GM23338 (cell line): ENCODE measurements at regions not wholly inside any gene's neighbourhood (a gene's known extent, or its start where the extent isn't known, plus 50 kb on each side); places are given as distances from the start of the nearest gene placed in this dataset.

Experiments used
- ATAC-seq: fragments of 200-7000 bp; cut with Tn5 transposase; 3 replicates; pipeline ENCODE4 v1.9.1; 2020
- DNase-seq: peaks from one replicate; pipeline ENCODE4 v3.0.0-alpha.2; 2015; ENCODE audit warnings: low spot score
- H2AFZ ChIP-seq: fragments of 200-600 bp; sonication (generic); 2 replicates; pipeline ENCODE4 v1.8.0; 2016; ENCODE audit warnings: antibody characterized with exemption, mild to moderate bottlenecking, moderate library complexity
- H3F3A ChIP-seq: fragments of 200-600 bp; sonication (generic); replicated peaks from 2 replicates; pipeline ENCODE4 v1.8.0; 2017; ENCODE audit warnings: antibody characterized with exemption, mixed run types, low read depth
- H3K27ac ChIP-seq: fragments of 200-600 bp; sonication (generic); 2 replicates; pipeline ENCODE4 v1.6.1; 2016; ENCODE audit warnings: low read depth
- H3K27me3 ChIP-seq: fragments of 200-600 bp; sonication (generic); 2 replicates; pipeline ENCODE4 v1.8.0; 2016; ENCODE audit warnings: mild to moderate bottlenecking, mixed run types, moderate library complexity; ENCODE audit not compliant: insufficient read depth
- H3K36me3 ChIP-seq: fragments of 200-600 bp; sonication (generic); 2 replicates; pipeline ENCODE4 v1.8.0; 2016; ENCODE audit warnings: mild to moderate bottlenecking; ENCODE audit not compliant: insufficient read depth
- H3K4me1 ChIP-seq: fragments of 200-600 bp; sonication (generic); 2 replicates; pipeline ENCODE4 v1.8.0; 2016; ENCODE audit warnings: mild to moderate bottlenecking, moderate library complexity; ENCODE audit not compliant: insufficient read depth
- H3K4me2 ChIP-seq: fragments of 200-600 bp; sonication (generic); 2 replicates; pipeline ENCODE4 v1.7.1; 2017; ENCODE audit warnings: mixed run types
- H3K4me3 ChIP-seq: fragments of 200-600 bp; sonication (generic); 2 replicates; pipeline ENCODE4 v1.6.1; 2016; ENCODE audit warnings: mixed run types
- H3K79me2 ChIP-seq: fragments of 200-600 bp; sonication (generic); replicated peaks from 2 replicates; pipeline ENCODE4 v1.8.0; 2017; ENCODE audit warnings: mild to moderate bottlenecking; ENCODE audit not compliant: insufficient read depth
- H3K9me2 ChIP-seq: fragments of 200-600 bp; sonication (generic); 2 replicates; pipeline ENCODE4 v1.8.0; 2017; ENCODE audit not compliant: insufficient read depth
- H4K20me1 ChIP-seq: fragments of 200-600 bp; sonication (generic); replicated peaks from 2 replicates; pipeline ENCODE4 v1.8.0; 2017; ENCODE audit warnings: mild to moderate bottlenecking; ENCODE audit not compliant: insufficient read depth
- H3K27ac Mint-ChIP-seq: 2 replicates; pipeline ENCODE4 v1.8.0; 2020; ENCODE audit warnings: inconsistent platforms, mild to moderate bottlenecking, moderate library complexity, mixed read lengths
- H3K27me3 Mint-ChIP-seq: 3 replicates; pipeline ENCODE4 v1.8.0; 2022; ENCODE audit warnings: low read depth, mild to moderate bottlenecking, moderate library complexity, mixed read lengths, inconsistent platforms; ENCODE audit not compliant: insufficient read depth, poor library complexity
- H3K36me3 Mint-ChIP-seq: 3 replicates; pipeline ENCODE4 v1.8.0; 2021; ENCODE audit warnings: low read depth, mild to moderate bottlenecking, inconsistent platforms, moderate library complexity, mixed read lengths
- H3K4me1 Mint-ChIP-seq: 3 replicates; pipeline ENCODE4 v1.8.0; 2020; ENCODE audit warnings: mild to moderate bottlenecking, inconsistent platforms, mixed read lengths
- H3K4me3 Mint-ChIP-seq: 3 replicates; pipeline ENCODE4 v1.8.0; 2021; ENCODE audit warnings: moderate library complexity, mild to moderate bottlenecking, inconsistent platforms, mixed read lengths
- H3K9me3 Mint-ChIP-seq: 3 replicates; pipeline ENCODE4 v1.8.0; 2020; ENCODE audit warnings: moderate library complexity, mild to moderate bottlenecking, inconsistent platforms, mixed read lengths
- CREB1 ChIP-seq: fragments of 250-450 bp; sonication (Bioruptor Pico); IDR thresholded peaks from 2 replicates; pipeline ENCODE4 v1.5.0; 2020; ENCODE audit warnings: low read depth, mild to moderate bottlenecking, moderate library complexity
- ETS1 ChIP-seq: IDR thresholded peaks from 2 replicates; pipeline ENCODE4 v1.6.1; 2016; ENCODE audit warnings: antibody characterized with exemption
- EZH2 ChIP-seq: fragments of 200-600 bp; sonication (generic); IDR thresholded peaks from one replicate; pipeline ENCODE4 v1.8.0; 2017; ENCODE audit warnings: antibody characterized with exemption, mild to moderate bottlenecking, low read depth; ENCODE audit not compliant: unreplicated experiment
- EZH2phosphoT487 ChIP-seq: fragments of 200-600 bp; sonication (generic); IDR thresholded peaks from one replicate; pipeline ENCODE4 v1.8.1; 2018; ENCODE audit warnings: antibody characterized with exemption; ENCODE audit not compliant: unreplicated experiment
- JUNB ChIP-seq: IDR thresholded peaks from one replicate; pipeline ENCODE4 v1.6.1; 2016; ENCODE audit warnings: antibody characterized with exemption; ENCODE audit not compliant: unreplicated experiment
- NANOG ChIP-seq: IDR thresholded peaks from 2 replicates; pipeline ENCODE4 v1.6.1; 2016; ENCODE audit warnings: antibody characterized with exemption, borderline replicate concordance
- POLR2AphosphoS5 ChIP-seq: IDR thresholded peaks from 2 replicates; pipeline ENCODE4 v1.6.1; 2016; ENCODE audit warnings: antibody characterized with exemption, low read depth
- STAT1 ChIP-seq: IDR thresholded peaks from one replicate; pipeline ENCODE4 v1.6.1; 2016; ENCODE audit warnings: antibody characterized with exemption; ENCODE audit not compliant: unreplicated experiment
- ZNF331 ChIP-seq: fragments of 250-450 bp; sonication (Bioruptor Pico); IDR thresholded peaks from 2 replicates; pipeline ENCODE4 v1.5.0; 2020; ENCODE audit warnings: low read depth, mild to moderate bottlenecking, moderate library complexity
- ZNF462 ChIP-seq: fragments of 250-450 bp; sonication (Bioruptor Pico); IDR thresholded peaks from 2 replicates; pipeline ENCODE4 v1.5.0; 2020; ENCODE audit warnings: mild to moderate bottlenecking, moderate library complexity
- TF ChIP-seq, protein P1 (sequence below), 2 experiments: fragments of 200-600 bp in 1 of 2; sonication (generic) in 1 of 2; conservative IDR thresholded peaks; 2 replicates each; pipeline versions ENCODE4 v1.5.1 to v1.6.1; 2016 to 2017; ENCODE audit warnings: antibody characterized with exemption in 2 of 2, low read depth in 2 of 2, mild to moderate bottlenecking in 2 of 2, moderate library complexity in 1 of 2

- no peak overlapping the region for H3K27ac ChIP-seq
- TF ChIP-seq, protein P1, sequence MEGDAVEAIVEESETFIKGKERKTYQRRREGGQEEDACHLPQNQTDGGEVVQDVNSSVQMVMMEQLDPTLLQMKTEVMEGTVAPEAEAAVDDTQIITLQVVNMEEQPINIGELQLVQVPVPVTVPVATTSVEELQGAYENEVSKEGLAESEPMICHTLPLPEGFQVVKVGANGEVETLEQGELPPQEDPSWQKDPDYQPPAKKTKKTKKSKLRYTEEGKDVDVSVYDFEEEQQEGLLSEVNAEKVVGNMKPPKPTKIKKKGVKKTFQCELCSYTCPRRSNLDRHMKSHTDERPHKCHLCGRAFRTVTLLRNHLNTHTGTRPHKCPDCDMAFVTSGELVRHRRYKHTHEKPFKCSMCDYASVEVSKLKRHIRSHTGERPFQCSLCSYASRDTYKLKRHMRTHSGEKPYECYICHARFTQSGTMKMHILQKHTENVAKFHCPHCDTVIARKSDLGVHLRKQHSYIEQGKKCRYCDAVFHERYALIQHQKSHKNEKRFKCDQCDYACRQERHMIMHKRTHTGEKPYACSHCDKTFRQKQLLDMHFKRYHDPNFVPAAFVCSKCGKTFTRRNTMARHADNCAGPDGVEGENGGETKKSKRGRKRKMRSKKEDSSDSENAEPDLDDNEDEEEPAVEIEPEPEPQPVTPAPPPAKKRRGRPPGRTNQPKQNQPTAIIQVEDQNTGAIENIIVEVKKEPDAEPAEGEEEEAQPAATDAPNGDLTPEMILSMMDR (conservative IDR thresholded peaks at IDR 0.05; ENCODE audit: low read depth in 2 of 2), result no peak
- no peaks in the 10 kb centered on the region for H3K4me1 ChIP-seq
- H3K4me2 ChIP-seq, result no peak overlapping the region
- H3F3A ChIP-seq, result no peaks in the 10 kb centered on the region
- no peaks in the 10 kb centered on the region for H3K36me3 ChIP-seq
- no peaks in the 10 kb centered on the region for H3K27me3 ChIP-seq
- peaks cover 8% of the 10 kb centered on the region for H3K4me1 Mint-ChIP-seq
- no peaks in the 10 kb centered on the region for H3K9me3 Mint-ChIP-seq
- DNase-seq, result no peak
- no peak for ATAC-seq
- no peak overlapping the region for H3K4me3 Mint-ChIP-seq
- peaks cover under 1% of the 10 kb centered on the region for H3K27me3 Mint-ChIP-seq
- H3K79me2 ChIP-seq, result no peaks in the 10 kb centered on the region
- no peak overlapping the region for H3K27ac Mint-ChIP-seq
- peaks cover 7% of the 10 kb centered on the region for H3K9me2 ChIP-seq
- H2AFZ ChIP-seq, result no peak overlapping the region
- H3K4me3 ChIP-seq, result no peak overlapping the region
- no peaks in the 10 kb centered on the region for H4K20me1 ChIP-seq
- no peaks in the 10 kb centered on the region for H3K36me3 Mint-ChIP-seq
Measured at GRCh38 chr10:44834131-44834530, 77.0 kb upstream of the TMEM72 start.

- no peaks in the 10 kb centered on the region for H3K9me3 Mint-ChIP-seq
- no peak for ATAC-seq
- H3K4me3 Mint-ChIP-seq, result no peak overlapping the region
- no peak for TF ChIP-seq STAT1
- no peak for TF ChIP-seq JUNB
- TF ChIP-seq POLR2AphosphoS5, result no peak
- TF ChIP-seq NANOG, result no peak
- TF ChIP-seq EZH2phosphoT487, result no peak
- no peak for TF ChIP-seq CREB1
- TF ChIP-seq ZNF462 (CRISPR knock-in tag), result no peak
- no peak for TF ChIP-seq EZH2
- TF ChIP-seq ETS1, result no peak
- no peak for TF ChIP-seq ZNF331 (CRISPR knock-in tag)
Measured at GRCh38 chr10:44835300-44835699, 75.8 kb upstream of the TMEM72 start.

More at GRCh38 chr10:44835300-44835699, 75.8 kb upstream of the TMEM72 start:
- Mint-ChIP-seq H3K4me1 (peaks cover 3% of the 10 kb centered on the region; the same call in 2 of the 3 replicates), H3K27me3 (peaks cover 2% of the 10 kb centered on the region), H3K36me3 (no peaks in the 10 kb centered on the region), H3K27ac (no peak overlapping the region)
- no peaks in the 10 kb centered on the region for H3K4me1 ChIP-seq
- H3K4me3 ChIP-seq, result no peak overlapping the region
- H3K4me2 ChIP-seq, result no peak overlapping the region
- no peaks in the 10 kb centered on the region for H4K20me1 ChIP-seq
- no peaks in the 10 kb centered on the region for H3K79me2 ChIP-seq
- H3K36me3 ChIP-seq, result no peaks in the 10 kb centered on the region
- no peak overlapping the region for H2AFZ ChIP-seq
- no peak overlapping the region for H3K27ac ChIP-seq
- DNase-seq, result no peak
- no peaks in the 10 kb centered on the region for H3K27me3 ChIP-seq
- no peaks in the 10 kb centered on the region for H3F3A ChIP-seq
- peaks cover 7% of the 10 kb centered on the region for H3K9me2 ChIP-seq
